AG09309 (cell line): ENCODE measurements at regions not wholly inside any gene's neighbourhood (a gene's known extent, or its start where the extent isn't known, plus 50 kb on each side); places are given as distances from the start of the nearest gene placed in this dataset.

Source experiments
- DNase-seq: peaks from one replicate; pipeline ENCODE4 v3.0.0-alpha.2; 2010; ENCODE audit warnings: low read depth
- H3K4me3 ChIP-seq: 2 replicates; pipeline ENCODE4 v1.5.1; 2011; ENCODE audit warnings: mild to moderate bottlenecking, low read depth, low read length, moderate library complexity; ENCODE audit not compliant: control insufficient read depth
- TF ChIP-seq, protein P1 (sequence below): IDR thresholded peaks from 2 replicates; pipeline ENCODE4 v1.5.1; 2011; ENCODE audit warnings: mild to moderate bottlenecking, low read depth, low read length, inconsistent platforms; ENCODE audit not compliant: insufficient read depth, control insufficient read depth; ENCODE audit errors: missing control alignments

DNA sequence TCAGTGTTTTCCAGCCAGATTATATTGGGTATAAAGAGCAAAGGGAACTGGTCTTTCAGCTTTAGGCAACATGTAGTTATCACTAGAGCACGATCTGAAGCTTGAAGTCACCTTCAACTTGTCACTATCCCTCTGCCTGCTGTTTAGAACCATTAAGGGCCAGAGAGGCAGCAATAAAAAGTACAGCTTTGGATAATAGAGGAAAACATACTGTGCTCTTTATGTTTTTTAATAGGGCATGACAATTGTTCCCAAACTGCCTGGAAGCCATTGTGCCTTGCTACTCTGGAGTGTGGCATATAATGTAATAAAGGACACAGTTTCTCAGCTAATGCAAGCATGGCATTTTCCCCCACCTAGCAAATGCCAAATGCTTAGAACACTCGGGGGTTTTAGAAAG, 1912.0 kb upstream of the RAG2 start:
- DNase-seq = no peak
- H3K4me3 ChIP-seq = no peak overlapping the region
- TF ChIP-seq, protein P1, sequence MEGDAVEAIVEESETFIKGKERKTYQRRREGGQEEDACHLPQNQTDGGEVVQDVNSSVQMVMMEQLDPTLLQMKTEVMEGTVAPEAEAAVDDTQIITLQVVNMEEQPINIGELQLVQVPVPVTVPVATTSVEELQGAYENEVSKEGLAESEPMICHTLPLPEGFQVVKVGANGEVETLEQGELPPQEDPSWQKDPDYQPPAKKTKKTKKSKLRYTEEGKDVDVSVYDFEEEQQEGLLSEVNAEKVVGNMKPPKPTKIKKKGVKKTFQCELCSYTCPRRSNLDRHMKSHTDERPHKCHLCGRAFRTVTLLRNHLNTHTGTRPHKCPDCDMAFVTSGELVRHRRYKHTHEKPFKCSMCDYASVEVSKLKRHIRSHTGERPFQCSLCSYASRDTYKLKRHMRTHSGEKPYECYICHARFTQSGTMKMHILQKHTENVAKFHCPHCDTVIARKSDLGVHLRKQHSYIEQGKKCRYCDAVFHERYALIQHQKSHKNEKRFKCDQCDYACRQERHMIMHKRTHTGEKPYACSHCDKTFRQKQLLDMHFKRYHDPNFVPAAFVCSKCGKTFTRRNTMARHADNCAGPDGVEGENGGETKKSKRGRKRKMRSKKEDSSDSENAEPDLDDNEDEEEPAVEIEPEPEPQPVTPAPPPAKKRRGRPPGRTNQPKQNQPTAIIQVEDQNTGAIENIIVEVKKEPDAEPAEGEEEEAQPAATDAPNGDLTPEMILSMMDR = no peak

DNA sequence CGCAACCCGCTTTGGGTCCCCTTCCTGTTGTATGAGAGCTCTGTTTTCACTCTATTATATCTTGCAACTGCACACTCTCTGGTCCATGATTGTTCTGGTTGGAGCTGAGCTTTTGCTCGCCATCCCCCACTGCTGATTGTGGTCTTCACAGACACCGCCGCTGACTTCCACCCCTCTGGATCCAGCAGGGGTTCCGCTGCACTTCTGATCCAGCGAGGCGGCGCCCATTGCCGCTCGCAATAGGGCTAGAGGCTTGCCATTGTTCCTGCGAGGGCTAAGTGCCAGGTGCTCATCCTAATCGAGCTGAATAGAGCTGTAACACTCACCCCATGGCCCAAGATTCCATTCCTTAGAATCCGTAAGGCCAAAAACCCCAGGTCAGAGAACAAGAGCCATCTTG, 1905.8 kb upstream of the RAG2 start:
- no peak for DNase-seq
- H3K4me3 ChIP-seq = no peak overlapping the region
- TF ChIP-seq, protein P1 = no peak

DNA sequence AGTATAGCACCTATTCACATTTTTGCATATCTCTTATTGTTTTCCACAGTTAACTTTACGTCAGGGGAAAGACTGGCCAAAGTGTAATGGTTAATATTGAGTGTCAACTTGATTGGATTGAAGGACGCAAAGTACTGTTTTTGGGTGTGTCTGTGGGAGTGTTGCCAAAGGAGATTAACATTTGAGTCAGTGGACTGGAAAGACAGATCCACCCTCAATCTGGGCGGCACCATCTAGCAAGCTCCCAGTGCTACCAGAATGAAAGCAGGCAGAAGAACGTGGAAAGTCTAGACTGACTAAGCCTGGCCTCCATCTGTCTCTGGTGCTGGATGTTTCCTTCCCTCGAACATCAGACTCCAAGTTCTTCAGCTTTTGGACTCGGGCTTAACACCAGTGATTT, 1900.7 kb upstream of the RAG2 start:
- TF ChIP-seq, protein P1 = no peak
- no peak for DNase-seq
- H3K4me3 ChIP-seq = no peak overlapping the region

DNA sequence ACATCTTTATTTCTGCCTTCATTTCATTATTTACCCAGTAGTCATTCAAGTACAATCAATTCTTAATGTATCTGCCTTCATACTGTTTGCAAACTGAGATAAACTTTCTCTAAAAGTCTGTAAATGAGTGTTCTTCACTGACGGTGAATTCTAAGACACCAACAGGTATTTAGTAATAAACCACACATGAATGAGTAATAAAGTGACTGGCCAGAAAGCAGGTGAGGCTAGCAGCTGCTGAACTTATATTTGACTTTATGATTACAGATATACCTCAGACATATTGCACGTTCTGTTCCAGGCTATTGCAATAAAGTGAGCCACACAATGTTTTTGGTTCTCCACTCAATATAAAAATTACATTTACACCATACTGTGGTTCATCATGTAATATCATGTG, 1894.0 kb upstream of the RAG2 start:
- H3K4me3 ChIP-seq = no peak overlapping the region
- TF ChIP-seq, protein P1 = no peak
- no peak for DNase-seq

DNA sequence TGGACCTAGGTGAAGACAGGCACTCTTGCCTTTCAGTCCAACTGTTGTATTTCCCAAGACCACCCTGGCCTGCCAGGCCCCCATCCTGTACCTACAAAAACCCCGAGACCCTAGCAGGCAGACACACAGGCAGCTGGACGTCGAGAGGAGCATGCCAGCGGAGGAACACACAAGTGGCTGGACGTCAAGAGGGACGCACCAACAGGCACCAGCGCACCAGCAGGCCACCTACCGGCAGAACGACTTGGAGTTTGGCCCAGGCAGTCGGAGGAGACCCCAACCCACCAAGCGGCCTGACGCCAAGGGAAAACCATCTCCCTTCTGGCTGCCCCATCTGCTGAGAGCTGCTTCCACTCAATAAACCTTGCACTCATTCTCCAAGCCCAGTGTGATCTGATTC, 1883.4 kb upstream of the RAG2 start:
- TF ChIP-seq, protein P1 = no peak
- no peak for DNase-seq
- no peak overlapping the region for H3K4me3 ChIP-seq

DNA sequence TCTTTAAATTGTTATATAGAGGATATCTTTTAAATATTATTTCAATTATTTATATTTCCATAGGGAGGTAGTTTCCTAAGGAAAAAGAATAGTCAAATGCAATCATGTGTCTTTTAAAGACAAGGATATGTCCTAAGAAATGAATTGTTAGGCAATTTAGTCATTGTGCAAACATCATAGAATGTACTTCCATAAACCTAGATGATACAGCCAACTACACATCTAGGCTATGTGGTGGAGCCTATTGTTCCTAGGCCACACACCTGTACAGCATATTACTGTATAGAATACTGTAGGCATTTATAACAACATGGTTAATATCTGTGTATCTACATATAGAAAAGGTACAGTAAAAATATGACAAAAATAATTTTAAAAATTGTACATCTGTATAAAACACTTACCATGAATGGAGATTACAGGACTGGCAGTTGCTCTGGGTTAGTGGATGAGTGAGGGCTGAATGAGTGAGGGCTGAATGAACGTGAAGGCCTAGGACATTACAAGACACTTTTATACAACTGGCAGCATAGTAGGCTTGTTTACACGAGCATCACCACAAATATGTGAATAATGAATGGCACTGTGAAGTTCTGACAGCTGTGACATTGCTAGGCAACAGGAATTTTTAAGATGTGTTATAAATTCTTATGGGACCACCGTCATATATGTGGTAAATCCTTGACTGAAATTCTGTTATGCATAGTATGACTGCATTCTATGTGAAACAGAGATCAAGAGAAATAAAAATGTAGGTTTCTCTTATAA, 1879.0 kb upstream of the RAG2 start:
- TF ChIP-seq, protein P1 = no peak
- H3K4me3 ChIP-seq = no peak overlapping the region
- no peak for DNase-seq

DNA sequence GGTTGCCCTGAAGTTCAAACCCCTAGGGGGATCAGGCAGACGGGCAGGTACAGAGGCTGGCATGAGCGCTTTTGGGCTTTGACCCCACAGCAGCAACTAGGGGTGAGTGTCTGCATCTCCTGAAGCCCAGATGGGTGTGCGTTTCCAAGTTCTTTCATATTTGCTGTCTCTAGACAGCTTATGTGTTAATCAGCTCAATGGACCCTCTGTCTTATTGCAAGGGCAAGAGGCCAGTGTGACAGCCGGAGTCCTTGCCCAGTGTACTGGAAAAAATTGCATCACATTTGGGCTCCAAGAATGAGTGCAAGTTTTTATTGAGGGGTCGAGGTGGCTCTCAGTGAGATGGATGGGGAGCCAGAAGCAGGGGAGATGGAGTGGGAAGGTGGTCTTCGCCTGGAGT, 1863.7 kb upstream of the RAG2 start:
- TF ChIP-seq, protein P1 = no peak
- H3K4me3 ChIP-seq = no peak overlapping the region
- no peak for DNase-seq
